GM23338 (cell line): ENCODE measurements at regions not wholly inside any gene's neighbourhood (a gene's known extent, or its start where the extent isn't known, plus 50 kb on each side); places are given as distances from the start of the nearest gene placed in this dataset.

Experiments used
- ATAC-seq: fragments of 200-7000 bp; cut with Tn5 transposase; 3 replicates; pipeline ENCODE4 v1.9.1; 2020
- DNase-seq: peaks from one replicate; pipeline ENCODE4 v3.0.0-alpha.2; 2015; ENCODE audit warnings: low spot score
- H2AFZ ChIP-seq: fragments of 200-600 bp; sonication (generic); 2 replicates; pipeline ENCODE4 v1.8.0; 2016; ENCODE audit warnings: antibody characterized with exemption, mild to moderate bottlenecking, moderate library complexity
- H3F3A ChIP-seq: fragments of 200-600 bp; sonication (generic); replicated peaks from 2 replicates; pipeline ENCODE4 v1.8.0; 2017; ENCODE audit warnings: antibody characterized with exemption, mixed run types, low read depth
- H3K27ac ChIP-seq: fragments of 200-600 bp; sonication (generic); 2 replicates; pipeline ENCODE4 v1.6.1; 2016; ENCODE audit warnings: low read depth
- H3K27me3 ChIP-seq: fragments of 200-600 bp; sonication (generic); 2 replicates; pipeline ENCODE4 v1.8.0; 2016; ENCODE audit warnings: mild to moderate bottlenecking, mixed run types, moderate library complexity; ENCODE audit not compliant: insufficient read depth
- H3K36me3 ChIP-seq: fragments of 200-600 bp; sonication (generic); 2 replicates; pipeline ENCODE4 v1.8.0; 2016; ENCODE audit warnings: mild to moderate bottlenecking; ENCODE audit not compliant: insufficient read depth
- H3K4me1 ChIP-seq: fragments of 200-600 bp; sonication (generic); 2 replicates; pipeline ENCODE4 v1.8.0; 2016; ENCODE audit warnings: mild to moderate bottlenecking, moderate library complexity; ENCODE audit not compliant: insufficient read depth
- H3K4me2 ChIP-seq: fragments of 200-600 bp; sonication (generic); 2 replicates; pipeline ENCODE4 v1.7.1; 2017; ENCODE audit warnings: mixed run types
- H3K4me3 ChIP-seq: fragments of 200-600 bp; sonication (generic); 2 replicates; pipeline ENCODE4 v1.6.1; 2016; ENCODE audit warnings: mixed run types
- H3K79me2 ChIP-seq: fragments of 200-600 bp; sonication (generic); replicated peaks from 2 replicates; pipeline ENCODE4 v1.8.0; 2017; ENCODE audit warnings: mild to moderate bottlenecking; ENCODE audit not compliant: insufficient read depth
- H3K9me2 ChIP-seq: fragments of 200-600 bp; sonication (generic); 2 replicates; pipeline ENCODE4 v1.8.0; 2017; ENCODE audit not compliant: insufficient read depth
- H4K20me1 ChIP-seq: fragments of 200-600 bp; sonication (generic); replicated peaks from 2 replicates; pipeline ENCODE4 v1.8.0; 2017; ENCODE audit warnings: mild to moderate bottlenecking; ENCODE audit not compliant: insufficient read depth
- H3K27ac Mint-ChIP-seq: 2 replicates; pipeline ENCODE4 v1.8.0; 2020; ENCODE audit warnings: inconsistent platforms, mild to moderate bottlenecking, moderate library complexity, mixed read lengths
- H3K27me3 Mint-ChIP-seq: 3 replicates; pipeline ENCODE4 v1.8.0; 2022; ENCODE audit warnings: low read depth, mild to moderate bottlenecking, moderate library complexity, mixed read lengths, inconsistent platforms; ENCODE audit not compliant: insufficient read depth, poor library complexity
- H3K36me3 Mint-ChIP-seq: 3 replicates; pipeline ENCODE4 v1.8.0; 2021; ENCODE audit warnings: low read depth, mild to moderate bottlenecking, inconsistent platforms, moderate library complexity, mixed read lengths
- H3K4me1 Mint-ChIP-seq: 3 replicates; pipeline ENCODE4 v1.8.0; 2020; ENCODE audit warnings: mild to moderate bottlenecking, inconsistent platforms, mixed read lengths
- H3K4me3 Mint-ChIP-seq: 3 replicates; pipeline ENCODE4 v1.8.0; 2021; ENCODE audit warnings: moderate library complexity, mild to moderate bottlenecking, inconsistent platforms, mixed read lengths
- H3K9me3 Mint-ChIP-seq: 3 replicates; pipeline ENCODE4 v1.8.0; 2020; ENCODE audit warnings: moderate library complexity, mild to moderate bottlenecking, inconsistent platforms, mixed read lengths
- CREB1 ChIP-seq: fragments of 250-450 bp; sonication (Bioruptor Pico); IDR thresholded peaks from 2 replicates; pipeline ENCODE4 v1.5.0; 2020; ENCODE audit warnings: low read depth, mild to moderate bottlenecking, moderate library complexity
- CTCF ChIP-seq, 2 experiments: fragments of 200-600 bp in 1 of 2; sonication (generic) in 1 of 2; conservative IDR thresholded peaks; 2 replicates each; pipeline versions ENCODE4 v1.5.1 to v1.6.1; 2016 to 2017; ENCODE audit warnings: antibody characterized with exemption in 2 of 2, low read depth in 2 of 2, mild to moderate bottlenecking in 2 of 2, moderate library complexity in 1 of 2
- ETS1 ChIP-seq: IDR thresholded peaks from 2 replicates; pipeline ENCODE4 v1.6.1; 2016; ENCODE audit warnings: antibody characterized with exemption
- EZH2 ChIP-seq: fragments of 200-600 bp; sonication (generic); IDR thresholded peaks from one replicate; pipeline ENCODE4 v1.8.0; 2017; ENCODE audit warnings: antibody characterized with exemption, mild to moderate bottlenecking, low read depth; ENCODE audit not compliant: unreplicated experiment
- EZH2phosphoT487 ChIP-seq: fragments of 200-600 bp; sonication (generic); IDR thresholded peaks from one replicate; pipeline ENCODE4 v1.8.1; 2018; ENCODE audit warnings: antibody characterized with exemption; ENCODE audit not compliant: unreplicated experiment
- JUNB ChIP-seq: IDR thresholded peaks from one replicate; pipeline ENCODE4 v1.6.1; 2016; ENCODE audit warnings: antibody characterized with exemption; ENCODE audit not compliant: unreplicated experiment
- NANOG ChIP-seq: IDR thresholded peaks from 2 replicates; pipeline ENCODE4 v1.6.1; 2016; ENCODE audit warnings: antibody characterized with exemption, borderline replicate concordance
- POLR2AphosphoS5 ChIP-seq: IDR thresholded peaks from 2 replicates; pipeline ENCODE4 v1.6.1; 2016; ENCODE audit warnings: antibody characterized with exemption, low read depth
- STAT1 ChIP-seq: IDR thresholded peaks from one replicate; pipeline ENCODE4 v1.6.1; 2016; ENCODE audit warnings: antibody characterized with exemption; ENCODE audit not compliant: unreplicated experiment
- ZNF114 ChIP-seq: fragments of 250-450 bp; sonication (Bioruptor Pico); IDR thresholded peaks from 2 replicates; pipeline ENCODE4 v1.5.0; 2020; ENCODE audit warnings: mild to moderate bottlenecking, moderate library complexity
- ZNF331 ChIP-seq: fragments of 250-450 bp; sonication (Bioruptor Pico); IDR thresholded peaks from 2 replicates; pipeline ENCODE4 v1.5.0; 2020; ENCODE audit warnings: low read depth, mild to moderate bottlenecking, moderate library complexity
- TF ChIP-seq, protein P1 (sequence below): IDR thresholded peaks from one replicate; pipeline ENCODE4 v1.6.1; 2018; ENCODE audit warnings: antibody characterized with exemption; ENCODE audit not compliant: unreplicated experiment
- TF ChIP-seq, protein P2 (sequence below): fragments of 250-450 bp; sonication (Bioruptor Pico); IDR thresholded peaks from 2 replicates; pipeline ENCODE4 v1.5.0; 2020; ENCODE audit warnings: mild to moderate bottlenecking, moderate library complexity

- Histone ChIP-seq H4K20me1 (no peaks in the 10 kb centered on the region), H3K4me2 (no peak overlapping the region), H3F3A (no peaks in the 10 kb centered on the region), H3K27ac (no peak overlapping the region), H3K9me2 (no peaks in the 10 kb centered on the region), H3K27me3 (no peaks in the 10 kb centered on the region), H3K4me1 (no peaks in the 10 kb centered on the region), H3K36me3 (no peaks in the 10 kb centered on the region), H3K79me2 (no peaks in the 10 kb centered on the region), H3K4me3 (no peak overlapping the region), H2AFZ (no peak overlapping the region)
- TF ChIP-seq JUNB, result no peak
- no peak for TF ChIP-seq ZNF331 (CRISPR knock-in tag)
- no peak for TF ChIP-seq CTCF (conservative IDR thresholded peaks at IDR 0.05; ENCODE audit: low read depth in 2 of 2)
- no peak for TF ChIP-seq EZH2phosphoT487
- TF ChIP-seq ZNF114, result no peak
- TF ChIP-seq NANOG, result no peak
- TF ChIP-seq ETS1, result no peak
- TF ChIP-seq CREB1 (CRISPR knock-in tag), result no peak
- TF ChIP-seq, protein P1, sequence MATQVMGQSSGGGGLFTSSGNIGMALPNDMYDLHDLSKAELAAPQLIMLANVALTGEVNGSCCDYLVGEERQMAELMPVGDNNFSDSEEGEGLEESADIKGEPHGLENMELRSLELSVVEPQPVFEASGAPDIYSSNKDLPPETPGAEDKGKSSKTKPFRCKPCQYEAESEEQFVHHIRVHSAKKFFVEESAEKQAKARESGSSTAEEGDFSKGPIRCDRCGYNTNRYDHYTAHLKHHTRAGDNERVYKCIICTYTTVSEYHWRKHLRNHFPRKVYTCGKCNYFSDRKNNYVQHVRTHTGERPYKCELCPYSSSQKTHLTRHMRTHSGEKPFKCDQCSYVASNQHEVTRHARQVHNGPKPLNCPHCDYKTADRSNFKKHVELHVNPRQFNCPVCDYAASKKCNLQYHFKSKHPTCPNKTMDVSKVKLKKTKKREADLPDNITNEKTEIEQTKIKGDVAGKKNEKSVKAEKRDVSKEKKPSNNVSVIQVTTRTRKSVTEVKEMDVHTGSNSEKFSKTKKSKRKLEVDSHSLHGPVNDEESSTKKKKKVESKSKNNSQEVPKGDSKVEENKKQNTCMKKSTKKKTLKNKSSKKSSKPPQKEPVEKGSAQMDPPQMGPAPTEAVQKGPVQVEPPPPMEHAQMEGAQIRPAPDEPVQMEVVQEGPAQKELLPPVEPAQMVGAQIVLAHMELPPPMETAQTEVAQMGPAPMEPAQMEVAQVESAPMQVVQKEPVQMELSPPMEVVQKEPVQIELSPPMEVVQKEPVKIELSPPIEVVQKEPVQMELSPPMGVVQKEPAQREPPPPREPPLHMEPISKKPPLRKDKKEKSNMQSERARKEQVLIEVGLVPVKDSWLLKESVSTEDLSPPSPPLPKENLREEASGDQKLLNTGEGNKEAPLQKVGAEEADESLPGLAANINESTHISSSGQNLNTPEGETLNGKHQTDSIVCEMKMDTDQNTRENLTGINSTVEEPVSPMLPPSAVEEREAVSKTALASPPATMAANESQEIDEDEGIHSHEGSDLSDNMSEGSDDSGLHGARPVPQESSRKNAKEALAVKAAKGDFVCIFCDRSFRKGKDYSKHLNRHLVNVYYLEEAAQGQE, result no peak
- TF ChIP-seq, protein P2, sequence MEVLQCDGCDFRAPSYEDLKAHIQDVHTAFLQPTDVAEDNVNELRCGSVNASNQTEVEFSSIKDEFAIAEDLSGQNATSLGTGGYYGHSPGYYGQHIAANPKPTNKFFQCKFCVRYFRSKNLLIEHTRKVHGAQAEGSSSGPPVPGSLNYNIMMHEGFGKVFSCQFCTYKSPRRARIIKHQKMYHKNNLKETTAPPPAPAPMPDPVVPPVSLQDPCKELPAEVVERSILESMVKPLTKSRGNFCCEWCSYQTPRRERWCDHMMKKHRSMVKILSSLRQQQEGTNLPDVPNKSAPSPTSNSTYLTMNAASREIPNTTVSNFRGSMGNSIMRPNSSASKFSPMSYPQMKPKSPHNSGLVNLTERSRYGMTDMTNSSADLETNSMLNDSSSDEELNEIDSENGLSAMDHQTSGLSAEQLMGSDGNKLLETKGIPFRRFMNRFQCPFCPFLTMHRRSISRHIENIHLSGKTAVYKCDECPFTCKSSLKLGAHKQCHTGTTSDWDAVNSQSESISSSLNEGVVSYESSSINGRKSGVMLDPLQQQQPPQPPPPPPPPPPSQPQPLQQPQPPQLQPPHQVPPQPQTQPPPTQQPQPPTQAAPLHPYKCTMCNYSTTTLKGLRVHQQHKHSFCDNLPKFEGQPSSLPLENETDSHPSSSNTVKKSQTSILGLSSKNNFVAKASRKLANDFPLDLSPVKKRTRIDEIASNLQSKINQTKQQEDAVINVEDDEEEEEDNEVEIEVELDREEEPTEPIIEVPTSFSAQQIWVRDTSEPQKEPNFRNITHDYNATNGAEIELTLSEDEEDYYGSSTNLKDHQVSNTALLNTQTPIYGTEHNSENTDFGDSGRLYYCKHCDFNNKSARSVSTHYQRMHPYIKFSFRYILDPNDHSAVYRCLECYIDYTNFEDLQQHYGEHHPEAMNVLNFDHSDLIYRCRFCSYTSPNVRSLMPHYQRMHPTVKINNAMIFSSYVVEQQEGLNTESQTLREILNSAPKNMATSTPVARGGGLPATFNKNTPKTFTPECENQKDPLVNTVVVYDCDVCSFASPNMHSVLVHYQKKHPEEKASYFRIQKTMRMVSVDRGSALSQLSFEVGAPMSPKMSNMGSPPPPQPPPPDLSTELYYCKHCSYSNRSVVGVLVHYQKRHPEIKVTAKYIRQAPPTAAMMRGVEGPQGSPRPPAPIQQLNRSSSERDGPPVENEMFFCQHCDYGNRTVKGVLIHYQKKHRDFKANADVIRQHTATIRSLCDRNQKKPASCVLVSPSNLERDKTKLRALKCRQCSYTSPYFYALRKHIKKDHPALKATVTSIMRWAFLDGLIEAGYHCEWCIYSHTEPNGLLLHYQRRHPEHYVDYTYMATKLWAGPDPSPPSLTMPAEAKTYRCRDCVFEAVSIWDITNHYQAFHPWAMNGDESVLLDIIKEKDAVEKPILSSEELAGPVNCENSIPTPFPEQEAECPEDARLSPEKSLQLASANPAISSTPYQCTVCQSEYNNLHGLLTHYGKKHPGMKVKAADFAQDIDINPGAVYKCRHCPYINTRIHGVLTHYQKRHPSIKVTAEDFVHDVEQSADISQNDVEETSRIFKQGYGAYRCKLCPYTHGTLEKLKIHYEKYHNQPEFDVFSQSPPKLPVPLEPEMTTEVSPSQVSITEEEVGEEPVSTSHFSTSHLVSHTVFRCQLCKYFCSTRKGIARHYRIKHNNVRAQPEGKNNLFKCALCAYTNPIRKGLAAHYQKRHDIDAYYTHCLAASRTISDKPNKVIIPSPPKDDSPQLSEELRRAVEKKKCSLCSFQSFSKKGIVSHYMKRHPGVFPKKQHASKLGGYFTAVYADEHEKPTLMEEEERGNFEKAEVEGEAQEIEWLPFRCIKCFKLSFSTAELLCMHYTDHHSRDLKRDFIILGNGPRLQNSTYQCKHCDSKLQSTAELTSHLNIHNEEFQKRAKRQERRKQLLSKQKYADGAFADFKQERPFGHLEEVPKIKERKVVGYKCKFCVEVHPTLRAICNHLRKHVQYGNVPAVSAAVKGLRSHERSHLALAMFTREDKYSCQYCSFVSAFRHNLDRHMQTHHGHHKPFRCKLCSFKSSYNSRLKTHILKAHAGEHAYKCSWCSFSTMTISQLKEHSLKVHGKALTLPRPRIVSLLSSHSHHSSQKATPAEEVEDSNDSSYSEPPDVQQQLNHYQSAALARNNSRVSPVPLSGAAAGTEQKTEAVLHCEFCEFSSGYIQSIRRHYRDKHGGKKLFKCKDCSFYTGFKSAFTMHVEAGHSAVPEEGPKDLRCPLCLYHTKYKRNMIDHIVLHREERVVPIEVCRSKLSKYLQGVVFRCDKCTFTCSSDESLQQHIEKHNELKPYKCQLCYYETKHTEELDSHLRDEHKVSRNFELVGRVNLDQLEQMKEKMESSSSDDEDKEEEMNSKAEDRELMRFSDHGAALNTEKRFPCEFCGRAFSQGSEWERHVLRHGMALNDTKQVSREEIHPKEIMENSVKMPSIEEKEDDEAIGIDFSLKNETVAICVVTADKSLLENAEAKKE, result no peak
- TF ChIP-seq STAT1, result no peak
- no peak for TF ChIP-seq EZH2
- TF ChIP-seq POLR2AphosphoS5, result no peak
- Mint-ChIP-seq H3K36me3 (0 out of 3 replicates have a peak, but pooled peaks cover 5% of the 10 kb centered on the region), H3K4me3 (no peak overlapping the region), H3K4me1 (peaks cover 3% of the 10 kb centered on the region; the same call in 1 of the 3 replicates), H3K9me3 (peaks cover 8% of the 10 kb centered on the region), H3K27ac (no peak overlapping the region), H3K27me3 (peaks cover 4% of the 10 kb centered on the region)
- no peak for ATAC-seq
- no peak for DNase-seq
Observed at GRCh38 chr10:78349165-78349516, 315.5 kb downstream of the RPS24 start.
